K562 (cell line): ENCODE measurements at regions not wholly inside any gene's neighbourhood (a gene's known extent, or its start where the extent isn't known, plus 50 kb on each side); places are given as distances from the start of the nearest gene placed in this dataset.

Experiments used
- ATAC-seq: fragments of 200-7000 bp; cut with Tn5 transposase; 3 replicates; pipeline ENCODE4 v1.9.1; 2020; ENCODE audit warnings: moderate library complexity
- BruUV-seq: library from RNA; stranded (reverse); fragments of 400-500 nt; replicated peaks from 2 replicates; lab custom pipeline; 2021; lab: Mats Ljungman, UMichigan
- CTCF ChIA-PET: fragments of 300-600 bp; formaldehyde crosslinking; extraction: SDS; loops from one replicate; lab custom pipeline; 2021; ENCODE audit warnings: low intra/inter-chr PET ratio; lab: Yijun Ruan, JAX
- POLR2A ChIA-PET: fragments of 300-600, 350-650 bp; sonication (Branson Sonifier 250); formaldehyde crosslinking; extraction: SDS; loops from one replicate; lab custom pipeline; 2021; ENCODE audit warnings: antibody characterized with exemption, inconsistent platforms; lab: Yijun Ruan, JAX
- DNase-seq, 4 experiments: peaks; one replicate each; pipeline versions ENCODE4 v3.0.0 to v3.0.0-alpha.2; 2011 to 2018; ENCODE audit warnings: low spot score in 3 of 4, mixed read lengths in 3 of 4; ENCODE audit errors: extremely low read depth in 1 of 4
- FAIRE-seq: peaks from 2 replicates; lab custom pipeline; 2011; peaks lifted over from hg19 to GRCh38; lab: Jason Lieb, UNC
- H2AFZ ChIP-seq: 2 replicates; pipeline ENCODE4 v1.6.0; 2011; ENCODE audit warnings: low read depth, low read length, control low read depth, inconsistent platforms
- H3K27ac ChIP-seq: fragments of 200-600 bp; 3 replicates; pipeline ENCODE4 v1.8.0; 2011; ENCODE audit warnings: low read depth, mild to moderate bottlenecking, control low read depth, inconsistent platforms, low read length, moderate library complexity, mixed read lengths; ENCODE audit errors: extremely low read depth
- H3K27me3 ChIP-seq, 2 experiments: fragments of 300-600 bp in 1 of 2; 2 replicates in 1 of 2; 3 replicates in 1 of 2; pipeline versions ENCODE4 v1.6.0 to v1.8.0; 2011; ENCODE audit warnings: inconsistent platforms in 2 of 2, low read length in 2 of 2, mild to moderate bottlenecking in 1 of 2, mixed read lengths in 1 of 2, moderate library complexity in 1 of 2; ENCODE audit not compliant: control insufficient read depth in 2 of 2, insufficient read depth in 2 of 2
- H3K36me3 ChIP-seq: fragments of 300-600 bp; 3 replicates; pipeline ENCODE4 v1.8.0; 2011; ENCODE audit warnings: mild to moderate bottlenecking, low read length, inconsistent platforms; ENCODE audit not compliant: control insufficient read depth, insufficient read depth
- H3K4me1 ChIP-seq, 2 experiments: fragments of 200-600 bp in 1 of 2; replicated peaks in 1 of 2; 2 replicates in 1 of 2; 3 replicates in 1 of 2; pipeline versions ENCODE4 v1.5.1 to v1.8.0; 2011; ENCODE audit warnings: inconsistent platforms in 2 of 2, low read length in 2 of 2, mild to moderate bottlenecking in 1 of 2, mixed read lengths in 1 of 2, moderate library complexity in 1 of 2; ENCODE audit not compliant: control insufficient read depth in 2 of 2, insufficient read depth in 2 of 2
- H3K4me2 ChIP-seq: 2 replicates; pipeline ENCODE4 v1.6.1; 2011; ENCODE audit warnings: low read length, control low read depth, inconsistent platforms, mixed read lengths; ENCODE audit not compliant: insufficient read depth
- H3K4me3 ChIP-seq: fragments of 200-600 bp; sonication (generic), shearing (Covaris generic); 2 replicates; pipeline ENCODE4 v1.5.1; 2016; ENCODE audit warnings: control low read depth, inconsistent platforms
- H3K79me2 ChIP-seq: fragments of 200-600 bp; 3 replicates; pipeline ENCODE4 v1.8.0; 2011; ENCODE audit warnings: low read length, inconsistent platforms; ENCODE audit not compliant: control insufficient read depth, insufficient read depth
- H3K9ac ChIP-seq, 2 experiments: 2 replicates each; pipeline versions ENCODE4 v1.6.0 to v1.6.1; 2011; ENCODE audit warnings: low read depth in 2 of 2, low read length in 2 of 2, control low read depth in 1 of 2, inconsistent platforms in 1 of 2, mild to moderate bottlenecking in 1 of 2, mixed read lengths in 1 of 2; ENCODE audit not compliant: insufficient read depth in 1 of 2
- H3K9me1 ChIP-seq: one replicate; pipeline ENCODE4 v1.6.0; 2011; ENCODE audit warnings: inconsistent platforms, mild to moderate bottlenecking, low read length, moderate library complexity; ENCODE audit not compliant: control insufficient read depth, insufficient read depth
- H3K9me3 ChIP-seq: replicated peaks from 2 replicates; pipeline ENCODE4 v1.5.1; 2011; ENCODE audit warnings: low read depth, low read length, inconsistent platforms; ENCODE audit not compliant: control insufficient read depth, insufficient read depth
- H4K20me1 ChIP-seq: replicated peaks from 2 replicates; pipeline ENCODE4 v1.6.1; 2011; ENCODE audit warnings: low read length, inconsistent platforms, mixed read lengths; ENCODE audit not compliant: control insufficient read depth, insufficient read depth
- BHLHE40 ChIP-seq: IDR thresholded peaks from 2 replicates; pipeline ENCODE4 v1.6.1; 2011; ENCODE audit warnings: low read length, improper control_type of control experiment
- BRCA1 ChIP-seq, 2 experiments: fragments of 450-650 bp in 1 of 2; sonication (generic) in 1 of 2; formaldehyde crosslinking in 1 of 2; IDR thresholded peaks; 2 replicates each; pipeline versions ENCODE4 v1.5.0 to v1.6.1; 2017 to 2020; ENCODE audit warnings: mild to moderate bottlenecking in 1 of 2, missing genetic modification reagents in 1 of 2
- CCAR2 ChIP-seq: fragments of 200-400 bp; formaldehyde crosslinking; IDR thresholded peaks from 2 replicates; pipeline ENCODE4 v1.6.1; 2017; ENCODE audit warnings: mild to moderate bottlenecking, low read depth, low read length
- ESRRA ChIP-seq: fragments of 450-650 bp; IDR thresholded peaks from 2 replicates; pipeline ENCODE4 v1.6.1; 2014; ENCODE audit warnings: low read depth, mild to moderate bottlenecking, moderate library complexity, borderline replicate concordance
- ETV6 ChIP-seq, 3 experiments: fragments of 150-350 bp in 1 of 3; sonication (generic) in 1 of 3; formaldehyde crosslinking in 1 of 3; IDR thresholded peaks; 2 replicates each; pipeline versions ENCODE4 v1.6.1 to v1.8.0; 2014 to 2022; ENCODE audit warnings: borderline replicate concordance in 2 of 3, low read depth in 2 of 3, antibody characterized with exemption in 1 of 3, low read length in 1 of 3, mild to moderate bottlenecking in 1 of 3, missing genetic modification reagents in 1 of 3
- FOSL1 ChIP-seq: fragments of 200-800 bp; sonication (Bioruptor generic); conservative IDR thresholded peaks from 2 replicates; pipeline ENCODE4 v1.6.1; 2016; ENCODE audit warnings: missing genetic modification characterization, missing compliant biosample characterization
- GMEB1 ChIP-seq: fragments of 250-450 bp; sonication (Bioruptor Pico); IDR thresholded peaks from 2 replicates; pipeline ENCODE4 v1.4.0; 2020; ENCODE audit warnings: mild to moderate bottlenecking
- MECOM ChIP-seq: fragments of 250-450 bp; sonication (Bioruptor Pico); IDR thresholded peaks from 2 replicates; pipeline ENCODE4 v1.8.0; 2022; ENCODE audit warnings: inconsistent platforms
- NFIX ChIP-seq: fragments of 250-450 bp; sonication (Bioruptor Pico); IDR thresholded peaks from 2 replicates; pipeline ENCODE4 v1.4.0; 2020; ENCODE audit warnings: low read depth, mild to moderate bottlenecking, moderate library complexity
- SMAD4 ChIP-seq: fragments of 250-450 bp; sonication (Bioruptor Pico); conservative IDR thresholded peaks from 2 replicates; pipeline ENCODE4 v1.8.0; 2021; ENCODE audit warnings: inconsistent platforms, mild to moderate bottlenecking, moderate library complexity
- ZEB2 ChIP-seq: fragments of 450-650 bp; IDR thresholded peaks from 2 replicates; pipeline ENCODE4 v1.6.1; 2016
- ZNF695 ChIP-seq: fragments of 450-650 bp; formaldehyde crosslinking; IDR thresholded peaks from 2 replicates; pipeline ENCODE4 v1.4.0; 2020; ENCODE audit warnings: mild to moderate bottlenecking, moderate library complexity
- in situ Hi-C: fragments of 300-500 bp; cut with MboI; formaldehyde crosslinking; loops from 4 replicates; pipeline ENCODE4 v1.15.0; 2018; ENCODE audit warnings: inconsistent platforms, mixed read lengths
- intact Hi-C: fragments of 100-400 bp; cut with micrococcal nuclease; formaldehyde crosslinking; loops from 2 replicates; pipeline ENCODE4 v1.14.2; 2022
- TF ChIP-seq, protein P1 (sequence below): sonication (generic); formaldehyde crosslinking; IDR thresholded peaks from 2 replicates; pipeline ENCODE4 v1.8.0; 2023; ENCODE audit warnings: mild to moderate bottlenecking, missing genetic modification reagents

- H3K27ac ChIP-seq, result no peak overlapping the region
- POLR2A ChIA-PET, result no interaction called here
- ATAC-seq, result no peak
- H3K9me3 ChIP-seq, result no peaks in the 10 kb centered on the region
- H3K4me1 ChIP-seq, result no peaks in the 10 kb centered on the region
- H3K36me3 ChIP-seq, result no peaks in the 10 kb centered on the region
- TF ChIP-seq MECOM, result no peak
- TF ChIP-seq ZEB2, result no peak
- no peak for TF ChIP-seq SMAD4 (CRISPR knock-in tag)
- no peak for TF ChIP-seq ZNF695 (CRISPR knock-in tag)
- TF ChIP-seq BRCA1 (IDR thresholded peaks at IDR 0.05), result no peak
- no peak for TF ChIP-seq BRCA1 (CRISPR knock-in tag; IDR thresholded peaks at IDR 0.05)
- TF ChIP-seq ETV6 (IDR thresholded peaks at IDR 0.05; ENCODE audit: borderline replicate concordance in 1 of 2, low read depth in 2 of 2, low read length in 1 of 2), result no peak
- no peak for TF ChIP-seq ETV6 (CRISPR knock-in tag; IDR thresholded peaks at IDR 0.05; ENCODE audit: borderline replicate concordance)
- no peak for TF ChIP-seq NFIX (CRISPR knock-in tag)
- no peak for TF ChIP-seq FOSL1 (tag)
- TF ChIP-seq ESRRA, result no peak
- TF ChIP-seq CCAR2, result no peak
- TF ChIP-seq, protein P1, sequence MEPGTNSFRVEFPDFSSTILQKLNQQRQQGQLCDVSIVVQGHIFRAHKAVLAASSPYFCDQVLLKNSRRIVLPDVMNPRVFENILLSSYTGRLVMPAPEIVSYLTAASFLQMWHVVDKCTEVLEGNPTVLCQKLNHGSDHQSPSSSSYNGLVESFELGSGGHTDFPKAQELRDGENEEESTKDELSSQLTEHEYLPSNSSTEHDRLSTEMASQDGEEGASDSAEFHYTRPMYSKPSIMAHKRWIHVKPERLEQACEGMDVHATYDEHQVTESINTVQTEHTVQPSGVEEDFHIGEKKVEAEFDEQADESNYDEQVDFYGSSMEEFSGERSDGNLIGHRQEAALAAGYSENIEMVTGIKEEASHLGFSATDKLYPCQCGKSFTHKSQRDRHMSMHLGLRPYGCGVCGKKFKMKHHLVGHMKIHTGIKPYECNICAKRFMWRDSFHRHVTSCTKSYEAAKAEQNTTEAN (CRISPR knock-in tag), result no peak
- no peak for TF ChIP-seq BHLHE40
- no peak for TF ChIP-seq GMEB1 (CRISPR knock-in tag)
- intact Hi-C loops, result no loop called here
- no peak for DNase-seq
- no peaks in the 10 kb centered on the region for H3K9me1 ChIP-seq
- H4K20me1 ChIP-seq, result no peaks in the 10 kb centered on the region
- H3K27me3 ChIP-seq, result no peaks in the 10 kb centered on the region; a peak in 1 of 5 replicates
- in situ Hi-C loops, result no loop called here
- no TSS peak for BruUV-seq
- no peak overlapping the region for H3K4me2 ChIP-seq
- no peak overlapping the region for H3K4me3 ChIP-seq
- H2AFZ ChIP-seq, result no peak overlapping the region
- no peak overlapping the region for H3K9ac ChIP-seq
- FAIRE-seq, result no peak
- H3K79me2 ChIP-seq, result no peaks in the 10 kb centered on the region
- CTCF ChIA-PET, result interaction anchor here (3.5 kb wide), 1 partner anchor 226 kb away, joined by 33 read pairs; no protein-coding TSS in a partner anchor
Measured at GRCh38 chr13:46495066-46495465, 57.9 kb upstream of the LRCH1 start.
